Vagina (tissue), 2 donors: ENCODE measurements at regions not wholly inside any gene's neighbourhood (a gene's known extent, or its start where the extent isn't known, plus 50 kb on each side); places are given as distances from the start of the nearest gene placed in this dataset.

Source experiments
- CTCF ChIP-seq, 3 experiments: fragments of 450-650 bp in 2 of 3; fragments of 200-600 bp in 1 of 3; sonication (generic) in 1 of 3; IDR thresholded peaks; one replicate each; pipeline ENCODE4 v1.5.1; 2017 to 2019; ENCODE audit warnings: antibody characterized with exemption in 3 of 3, mild to moderate bottlenecking in 2 of 3, moderate library complexity in 2 of 3
- POLR2A ChIP-seq, 2 donors: fragments of 450-650 bp; IDR thresholded peaks; one replicate each; pipeline ENCODE4 v1.6.1; 2017; ENCODE audit warnings: antibody characterized with exemption in 2 of 2, mild to moderate bottlenecking in 2 of 2, moderate library complexity in 2 of 2

GRCh38 chr5:125992050-125992449, 431.2 kb upstream of the GRAMD2B start:
- no peak for TF ChIP-seq CTCF (IDR thresholded peaks at IDR 0.05)
- TF ChIP-seq POLR2A (IDR thresholded peaks at IDR 0.05): no peak
